MM.1S (cell line): ENCODE measurements at regions not wholly inside any gene's neighbourhood (a gene's known extent, or its start where the extent isn't known, plus 50 kb on each side); places are given as distances from the start of the nearest gene placed in this dataset.

Experiments used
- DNase-seq: peaks from one replicate; pipeline ENCODE4 v3.0.0-alpha.2; 2015
- H2AFZ ChIP-seq: fragments of 300-600 bp; sonication (generic); 2 replicates; pipeline ENCODE4 v1.6.0; 2016; ENCODE audit warnings: antibody characterized with exemption, low read length
- H3F3A ChIP-seq: fragments of 300-600 bp; sonication (generic); 2 replicates; pipeline ENCODE4 v1.6.1; 2016; ENCODE audit warnings: mild to moderate bottlenecking, antibody characterized with exemption, low read length, moderate library complexity, mixed read lengths; ENCODE audit not compliant: insufficient read depth
- H3K27ac ChIP-seq: fragments of 300-600 bp; sonication (generic); 2 replicates; pipeline ENCODE4 v1.5.1; 2016; ENCODE audit warnings: mild to moderate bottlenecking, low read length
- H3K27me3 ChIP-seq: fragments of 300-600 bp; sonication (generic); replicated peaks from 2 replicates; pipeline ENCODE4 v1.6.0; 2016; ENCODE audit warnings: low read length; ENCODE audit not compliant: insufficient read depth
- H3K36me3 ChIP-seq: fragments of 300-600 bp; sonication (generic); replicated peaks from 2 replicates; pipeline ENCODE4 v1.6.1; 2016; ENCODE audit warnings: mild to moderate bottlenecking, low read length, mixed read lengths; ENCODE audit not compliant: insufficient read depth
- H3K4me1 ChIP-seq: fragments of 300-600 bp; sonication (generic); 2 replicates; pipeline ENCODE4 v1.6.1; 2016; ENCODE audit warnings: low read length, mixed read lengths
- H3K4me2 ChIP-seq: fragments of 300-600 bp; sonication (generic); 2 replicates; pipeline ENCODE4 v1.6.0; 2016; ENCODE audit warnings: low read depth, low read length
- H3K4me3 ChIP-seq: fragments of 300-600 bp; sonication (generic); 2 replicates; pipeline ENCODE4 v1.5.1; 2016; ENCODE audit warnings: low read length, mixed read lengths
- H3K79me2 ChIP-seq: fragments of 300-600 bp; sonication (generic); 2 replicates; pipeline ENCODE4 v1.6.1; 2016; ENCODE audit warnings: mixed run types, low read length, mixed read lengths
- H3K9ac ChIP-seq: fragments of 300-600 bp; sonication (generic); 2 replicates; pipeline ENCODE4 v1.6.1; 2016; ENCODE audit warnings: low read length, mixed read lengths
- H3K9me2 ChIP-seq: fragments of 300-600 bp; sonication (generic); replicated peaks from 2 replicates; pipeline ENCODE4 v1.6.1; 2016; ENCODE audit warnings: mild to moderate bottlenecking, low read length, mixed read lengths; ENCODE audit not compliant: insufficient read depth
- H3K9me3 ChIP-seq: fragments of 300-600 bp; sonication (generic); replicated peaks from 2 replicates; pipeline ENCODE4 v1.6.1; 2016; ENCODE audit warnings: mild to moderate bottlenecking, low read length, mixed read lengths; ENCODE audit not compliant: insufficient read depth
- H4K20me1 ChIP-seq: fragments of 300-600 bp; sonication (generic); 2 replicates; pipeline ENCODE4 v1.6.1; 2016; ENCODE audit warnings: mild to moderate bottlenecking, low read length, moderate library complexity, mixed read lengths; ENCODE audit not compliant: insufficient read depth
- EZH2 ChIP-seq: fragments of 300-600 bp; sonication (generic); optimal IDR thresholded peaks from 2 replicates; pipeline ENCODE3; 2017; ENCODE audit warnings: low read depth, mild to moderate bottlenecking, antibody characterized with exemption, low read length, mixed read lengths
- EZH2phosphoT487 ChIP-seq: fragments of 300-600 bp; sonication (generic); IDR thresholded peaks from 2 replicates; pipeline ENCODE4 v1.6.1; 2018; ENCODE audit warnings: antibody characterized with exemption, low read length
- TF ChIP-seq, protein P1 (sequence below): fragments of 300-600 bp; sonication (generic); IDR thresholded peaks from 2 replicates; pipeline ENCODE4 v1.5.1; 2016; ENCODE audit warnings: antibody characterized with exemption, low read length, mixed read lengths

DNA sequence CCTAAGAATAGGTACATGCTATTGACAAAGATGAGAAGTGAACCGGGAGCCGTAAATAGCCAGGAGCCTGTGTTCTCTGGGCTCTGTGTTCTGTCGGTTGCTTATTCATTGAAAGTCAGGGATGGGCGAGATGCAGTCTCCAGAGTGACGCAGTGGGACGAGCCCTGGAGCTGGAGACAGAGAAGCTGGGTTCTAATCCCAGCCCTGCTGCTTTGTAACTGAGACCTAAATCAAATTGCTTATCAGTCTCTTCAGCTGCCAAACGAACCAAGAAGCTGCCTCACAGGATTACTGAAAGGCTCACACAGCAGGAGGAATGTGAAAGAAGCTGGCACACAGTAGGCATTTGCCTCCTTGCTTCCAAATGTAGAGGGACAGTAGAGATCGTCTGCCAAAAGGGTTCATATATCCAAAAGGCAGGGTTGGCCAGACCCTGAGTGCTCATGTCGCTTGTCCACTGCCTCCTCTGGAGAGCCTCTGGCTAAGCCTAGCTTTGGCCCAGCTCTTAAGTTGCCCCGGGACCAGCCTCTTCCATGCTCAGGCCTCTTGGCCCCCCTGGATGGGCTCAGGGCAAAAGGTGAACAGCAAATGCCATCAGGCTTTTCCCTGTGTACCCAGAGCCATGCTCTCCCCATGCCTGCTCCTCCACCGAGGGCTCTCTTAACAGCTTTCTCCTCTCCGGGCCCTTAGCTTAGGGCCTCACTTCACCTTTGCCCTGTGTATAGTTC lies 134.2 kb upstream of the IPO9 start:
- Histone ChIP-seq H3F3A (no peaks in the 10 kb centered on the region), H3K79me2 (no peaks in the 10 kb centered on the region), H2AFZ (no peak overlapping the region), H3K4me3 (no peak overlapping the region), H3K27me3 (no peaks in the 10 kb centered on the region; the same call in 1 of the 2 replicates), H4K20me1 (no peaks in the 10 kb centered on the region), H3K9me3 (no peaks in the 10 kb centered on the region), H3K36me3 (no peaks in the 10 kb centered on the region), H3K4me2 (no peak overlapping the region), H3K27ac (no peak overlapping the region), H3K4me1 (no peaks in the 10 kb centered on the region), H3K9me2 (no peaks in the 10 kb centered on the region), H3K9ac (no peak overlapping the region)
- no peak for DNase-seq
- TF ChIP-seq EZH2phosphoT487 (no peak), EZH2 (no peak)
- TF ChIP-seq, protein P1, sequence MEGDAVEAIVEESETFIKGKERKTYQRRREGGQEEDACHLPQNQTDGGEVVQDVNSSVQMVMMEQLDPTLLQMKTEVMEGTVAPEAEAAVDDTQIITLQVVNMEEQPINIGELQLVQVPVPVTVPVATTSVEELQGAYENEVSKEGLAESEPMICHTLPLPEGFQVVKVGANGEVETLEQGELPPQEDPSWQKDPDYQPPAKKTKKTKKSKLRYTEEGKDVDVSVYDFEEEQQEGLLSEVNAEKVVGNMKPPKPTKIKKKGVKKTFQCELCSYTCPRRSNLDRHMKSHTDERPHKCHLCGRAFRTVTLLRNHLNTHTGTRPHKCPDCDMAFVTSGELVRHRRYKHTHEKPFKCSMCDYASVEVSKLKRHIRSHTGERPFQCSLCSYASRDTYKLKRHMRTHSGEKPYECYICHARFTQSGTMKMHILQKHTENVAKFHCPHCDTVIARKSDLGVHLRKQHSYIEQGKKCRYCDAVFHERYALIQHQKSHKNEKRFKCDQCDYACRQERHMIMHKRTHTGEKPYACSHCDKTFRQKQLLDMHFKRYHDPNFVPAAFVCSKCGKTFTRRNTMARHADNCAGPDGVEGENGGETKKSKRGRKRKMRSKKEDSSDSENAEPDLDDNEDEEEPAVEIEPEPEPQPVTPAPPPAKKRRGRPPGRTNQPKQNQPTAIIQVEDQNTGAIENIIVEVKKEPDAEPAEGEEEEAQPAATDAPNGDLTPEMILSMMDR = no peak

DNA sequence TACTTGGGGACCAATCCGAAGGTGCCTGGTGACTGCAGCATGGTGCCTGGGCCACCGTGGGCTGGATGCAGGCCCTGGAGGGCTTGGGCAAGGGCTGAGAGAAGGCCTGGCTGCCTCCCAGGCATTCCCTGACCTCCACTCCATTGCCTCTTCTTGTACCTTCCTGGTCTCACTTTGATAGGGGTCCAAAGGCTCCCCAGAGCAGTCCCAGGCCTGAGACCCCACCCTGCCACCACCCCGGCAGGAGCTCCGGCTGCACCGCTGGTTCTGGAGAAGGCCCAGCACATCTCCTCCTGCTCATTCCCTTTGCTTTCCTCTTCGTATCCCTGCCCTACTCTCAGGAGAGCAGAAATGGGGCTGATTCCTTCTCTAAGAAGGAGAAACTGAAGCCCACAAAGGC lies 133.3 kb upstream of the IPO9 start:
- Histone ChIP-seq H3F3A (no peaks in the 10 kb centered on the region), H4K20me1 (no peaks in the 10 kb centered on the region), H3K36me3 (no peaks in the 10 kb centered on the region), H3K4me3 (no peak overlapping the region), H3K4me2 (no peak overlapping the region), H3K9ac (no peak overlapping the region), H3K4me1 (no peaks in the 10 kb centered on the region), H3K9me2 (no peaks in the 10 kb centered on the region), H3K27me3 (no peaks in the 10 kb centered on the region; the same call in 1 of the 2 replicates), H3K27ac (no peak overlapping the region), H2AFZ (no peak overlapping the region), H3K79me2 (no peaks in the 10 kb centered on the region), H3K9me3 (no peaks in the 10 kb centered on the region)
- no peak for TF ChIP-seq EZH2
- TF ChIP-seq, protein P1 = no peak
- no peak for TF ChIP-seq EZH2phosphoT487
- no peak for DNase-seq

DNA sequence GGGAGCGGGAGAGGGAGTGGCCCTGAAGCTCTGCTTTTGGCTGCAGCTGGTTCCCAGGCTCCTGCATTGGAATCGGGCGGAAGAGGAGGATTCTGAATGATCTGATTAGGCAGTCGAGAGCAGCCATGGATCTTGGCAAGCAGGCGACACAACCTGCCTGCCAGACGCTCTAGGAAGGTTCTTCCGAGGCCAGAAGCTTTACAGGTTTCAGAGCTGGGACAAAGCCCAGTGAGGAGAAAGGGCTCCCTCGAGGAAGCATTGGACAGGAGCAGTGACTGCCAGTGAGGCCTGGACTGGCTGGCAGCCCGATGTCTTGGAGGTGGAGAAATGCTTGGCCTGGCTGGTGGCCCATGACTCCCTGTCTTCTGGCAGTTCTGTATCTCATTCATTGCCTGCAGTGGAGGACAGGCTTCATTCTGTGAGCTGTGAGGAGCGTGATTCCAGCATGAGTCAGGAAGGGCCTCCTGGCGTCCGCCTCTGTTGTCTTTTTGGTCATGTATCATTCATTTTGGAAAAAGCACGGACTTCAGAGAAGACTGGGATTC lies 132.7 kb upstream of the IPO9 start:
- Histone ChIP-seq H3K79me2 (no peaks in the 10 kb centered on the region), H3K9me3 (no peaks in the 10 kb centered on the region), H3K27ac (no peak overlapping the region), H3K27me3 (no peaks in the 10 kb centered on the region; the same call in 1 of the 2 replicates), H3K36me3 (no peaks in the 10 kb centered on the region), H2AFZ (no peak overlapping the region), H4K20me1 (no peaks in the 10 kb centered on the region), H3K4me2 (no peak overlapping the region), H3K9ac (no peak overlapping the region), H3F3A (no peaks in the 10 kb centered on the region), H3K4me1 (no peaks in the 10 kb centered on the region), H3K9me2 (no peaks in the 10 kb centered on the region), H3K4me3 (no peak overlapping the region)
- DNase-seq = no peak
- no peak for TF ChIP-seq EZH2phosphoT487
- no peak for TF ChIP-seq EZH2
- TF ChIP-seq, protein P1 = no peak
